Bronchial epithelial cell (primary cell): ENCODE measurements at regions not wholly inside any gene's neighbourhood (a gene's known extent, or its start where the extent isn't known, plus 50 kb on each side); places are given as distances from the start of the nearest gene placed in this dataset.

Experiments used
- DNase-seq: peaks from one replicate; pipeline ENCODE4 v3.0.0-alpha.2; 2010; ENCODE audit warnings: low read depth
- FAIRE-seq: peaks from 2 replicates; lab custom pipeline; 2011; peaks lifted over from hg19 to GRCh38; lab: Jason Lieb, UNC
- H3K27me3 ChIP-seq: 2 replicates; pipeline ENCODE4 v1.5.1; 2011; ENCODE audit warnings: low read length; ENCODE audit not compliant: control insufficient read depth, insufficient read depth
- H3K36me3 ChIP-seq: 2 replicates; pipeline ENCODE4 v1.5.1; 2011; ENCODE audit warnings: low read length; ENCODE audit not compliant: control insufficient read depth, insufficient read depth
- H3K4me3 ChIP-seq: 2 replicates; pipeline ENCODE4 v1.5.1; 2011; ENCODE audit warnings: mild to moderate bottlenecking, low read depth, low read length, control low read depth
- CTCF ChIP-seq: IDR thresholded peaks from 2 replicates; pipeline ENCODE4 v1.5.1; 2011; ENCODE audit warnings: mild to moderate bottlenecking, moderate library complexity, low read length, control low read depth, inconsistent platforms; ENCODE audit not compliant: insufficient read depth, severe bottlenecking

- Histone ChIP-seq H3K36me3 (no peaks in the 10 kb centered on the region), H3K4me3 (no peak overlapping the region), H3K27me3 (no peaks in the 10 kb centered on the region)
- FAIRE-seq (no peak), DNase-seq (no peak)
- no peak for TF ChIP-seq CTCF
These were observed 63.4 kb upstream of the ZNF423 start for GRCh38 chr16:49919327-49919726.

- no peak for TF ChIP-seq CTCF
- Histone ChIP-seq H3K27me3 (no peaks in the 10 kb centered on the region), H3K4me3 (no peak overlapping the region), H3K36me3 (no peaks in the 10 kb centered on the region)
- DNase-seq = no peak
- peak; percentile 50 for FAIRE-seq
These were observed 64.5 kb upstream of the ZNF423 start for GRCh38 chr16:49920397-49920796.

DNA sequence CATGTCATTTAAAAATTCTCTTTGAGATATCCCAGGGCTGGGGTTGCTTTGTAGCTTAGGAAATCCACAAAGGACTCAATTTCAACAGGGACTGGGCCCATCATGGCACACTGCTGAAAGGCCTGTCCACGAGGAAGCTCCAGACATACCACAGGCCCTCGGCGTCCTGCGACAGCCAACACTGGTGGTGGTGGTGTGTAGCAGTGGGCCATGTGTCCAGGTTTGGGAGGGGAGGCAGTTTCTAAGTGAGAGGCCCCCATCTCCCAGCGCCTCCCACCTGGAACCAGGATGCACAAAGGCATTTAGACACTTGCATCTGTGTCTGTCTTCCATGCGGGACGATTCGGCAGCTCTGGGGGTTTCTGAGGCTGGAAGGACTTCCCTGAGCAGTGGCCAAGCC lies 65.2 kb upstream of the ZNF423 start:
- H3K36me3 ChIP-seq = no peaks in the 10 kb centered on the region
- no peak overlapping the region for H3K4me3 ChIP-seq
- TF ChIP-seq CTCF = no peak
- no peak for FAIRE-seq
- no peaks in the 10 kb centered on the region for H3K27me3 ChIP-seq
- DNase-seq = no peak

- Histone ChIP-seq H3K36me3 (no peaks in the 10 kb centered on the region), H3K4me3 (no peak overlapping the region), H3K27me3 (no peaks in the 10 kb centered on the region)
- peak; percentile 12 for DNase-seq
- TF ChIP-seq CTCF = peak; percentile 54
- FAIRE-seq = no peak
These were observed 66.0 kb upstream of the ZNF423 start for GRCh38 chr16:49921791-49922456.

- Histone ChIP-seq H3K36me3 (no peaks in the 10 kb centered on the region), H3K4me3 (no peak overlapping the region), H3K27me3 (no peaks in the 10 kb centered on the region)
- no peak for TF ChIP-seq CTCF
- FAIRE-seq = peak; percentile 28
- no peak for DNase-seq
These were observed 67.5 kb upstream of the ZNF423 start for GRCh38 chr16:49923411-49923810.

- no peak for FAIRE-seq
- no peaks in the 10 kb centered on the region for H3K27me3 ChIP-seq
These were observed 68.2 kb upstream of the ZNF423 start for GRCh38 chr16:49924078-49924477.

More at GRCh38 chr16:49924078-49924477, 68.2 kb upstream of the ZNF423 start:
- DNase-seq = no peak
- no peaks in the 10 kb centered on the region for H3K36me3 ChIP-seq
- no peak for TF ChIP-seq CTCF
- no peak overlapping the region for H3K4me3 ChIP-seq
